ENCODE measurements at regions not wholly inside any gene's neighbourhood (a gene's known extent, or its start where the extent isn't known, plus 50 kb on each side); places are given as distances from the start of the nearest gene placed in this dataset.

GRCh38 chr6:105791583-105792318 is 294.4 kb upstream of the PRDM1 start:
- DNase-seq (ENCODE audit: low read depth): no peak

- DNase-seq (ENCODE audit: low read depth): no peak
These were observed 295.0 kb upstream of the PRDM1 start for GRCh38 chr6:105791179-105791578.

GRCh38 chr6:105790635-105791034 is 295.5 kb upstream of the PRDM1 start:
- no peak for DNase-seq (ENCODE audit: low read depth)

- DNase-seq (ENCODE audit: low read depth): no peak
These were observed 296.2 kb upstream of the PRDM1 start for GRCh38 chr6:105789935-105790334.

- DNase-seq (ENCODE audit: low read depth): no peak
These were observed 298.4 kb upstream of the PRDM1 start for GRCh38 chr6:105787747-105788146.

GRCh38 chr6:105786890-105787655 is 299.1 kb upstream of the PRDM1 start:
- no peak for DNase-seq (ENCODE audit: low read depth)

GRCh38 chr6:105786449-105786848 is 299.7 kb upstream of the PRDM1 start:
- DNase-seq (ENCODE audit: low read depth): no peak

GRCh38 chr6:105785066-105785811 is 300.9 kb upstream of the PRDM1 start:
- DNase-seq (ENCODE audit: low read depth): no peak

GRCh38 chr6:105784179-105784578 is 302.0 kb upstream of the PRDM1 start:
- no peak for DNase-seq (ENCODE audit: low read depth)

GRCh38 chr6:105783333-105783935 is 302.7 kb upstream of the PRDM1 start:
- DNase-seq (ENCODE audit: low read depth): no peak

GRCh38 chr6:105781915-105782314 is 304.2 kb upstream of the PRDM1 start:
- no peak for DNase-seq (ENCODE audit: low read depth)

GRCh38 chr6:105781248-105781647 is 304.9 kb upstream of the PRDM1 start:
- DNase-seq (ENCODE audit: low read depth): no peak

- DNase-seq (ENCODE audit: low read depth): no peak
These were observed 305.8 kb upstream of the PRDM1 start for GRCh38 chr6:105780146-105780860.

- DNase-seq (ENCODE audit: low read depth): no peak
These were observed 307.0 kb upstream of the PRDM1 start for GRCh38 chr6:105779110-105779509.

- DNase-seq (ENCODE audit: low read depth): no peak
These were observed 311.0 kb upstream of the PRDM1 start for GRCh38 chr6:105775095-105775494.

- DNase-seq (ENCODE audit: low read depth): no peak
These were observed 311.9 kb upstream of the PRDM1 start for GRCh38 chr6:105774247-105774646.

- DNase-seq (ENCODE audit: low read depth): no peak
These were observed 314.7 kb upstream of the PRDM1 start for GRCh38 chr6:105771313-105771970.

- no peak for DNase-seq (ENCODE audit: low read depth)
These were observed 316.1 kb upstream of the PRDM1 start for GRCh38 chr6:105769987-105770386.

GRCh38 chr6:105769197-105769596 is 316.9 kb upstream of the PRDM1 start:
- DNase-seq (ENCODE audit: low read depth): no peak

GRCh38 chr6:105767541-105767940 is 318.6 kb upstream of the PRDM1 start:
- DNase-seq (ENCODE audit: low read depth): no peak

- DNase-seq (ENCODE audit: low read depth): no peak
These were observed 320.9 kb upstream of the PRDM1 start for GRCh38 chr6:105765239-105765638.

Measured in stimulated activated CD8-positive, alpha-beta memory T cell treated with anti-CD3 and anti-CD28 coated beads, Interleukin-15, amount 100 ng/mL, for 24 hours (primary cell).